OCI-LY1 (cell line): ENCODE measurements at regions not wholly inside any gene's neighbourhood (a gene's known extent, or its start where the extent isn't known, plus 50 kb on each side); places are given as distances from the start of the nearest gene placed in this dataset.

Experiments
- H2AFZ ChIP-seq: fragments of 200-600 bp; sonication (generic), shearing (Covaris generic); 2 replicates; pipeline ENCODE4 v1.6.0; 2014; ENCODE audit warnings: antibody characterized with exemption, mild to moderate bottlenecking, low read length
- H3F3A ChIP-seq: fragments of 200-600 bp; sonication (generic), shearing (Covaris generic); 2 replicates; pipeline ENCODE4 v1.6.0; 2014; ENCODE audit warnings: mild to moderate bottlenecking, antibody characterized with exemption, low read length, moderate library complexity; ENCODE audit not compliant: insufficient read depth
- H3K27ac ChIP-seq: fragments of 200-600 bp; sonication (generic); 2 replicates; pipeline ENCODE4 v1.5.1; 2014; ENCODE audit warnings: low read length, mixed run types, mild to moderate bottlenecking, low read depth; ENCODE audit not compliant: poor library complexity, severe bottlenecking
- H3K27me3 ChIP-seq: fragments of 200-600 bp; sonication (generic); 2 replicates; pipeline ENCODE4 v1.6.0; 2014; ENCODE audit warnings: antibody characterized with exemption, mild to moderate bottlenecking, low read length, moderate library complexity; ENCODE audit not compliant: insufficient read depth
- H3K36me3 ChIP-seq: fragments of 200-600 bp; sonication (generic); 2 replicates; pipeline ENCODE4 v1.6.1; 2014; ENCODE audit warnings: mild to moderate bottlenecking, antibody characterized with exemption, low read length, moderate library complexity, mixed read lengths; ENCODE audit not compliant: insufficient read depth
- H3K4me1 ChIP-seq: fragments of 200-600 bp; sonication (generic); 2 replicates; pipeline ENCODE4 v1.5.1; 2014; ENCODE audit warnings: mild to moderate bottlenecking, low read length, moderate library complexity; ENCODE audit not compliant: insufficient read depth, severe bottlenecking
- H3K4me2 ChIP-seq: fragments of 200-600 bp; sonication (generic), shearing (Covaris generic); 2 replicates; pipeline ENCODE4 v1.6.1; 2014; ENCODE audit warnings: low read length
- H3K4me3 ChIP-seq: fragments of 200-600 bp; sonication (generic); 2 replicates; pipeline ENCODE4 v1.5.1; 2014; ENCODE audit warnings: low read length, low read depth, mild to moderate bottlenecking, mixed read lengths; ENCODE audit not compliant: poor library complexity, severe bottlenecking
- H3K79me2 ChIP-seq: fragments of 200-600 bp; shearing (Covaris generic); 2 replicates; pipeline ENCODE4 v1.6.1; 2016; ENCODE audit warnings: mixed run types, low read length, mixed read lengths; ENCODE audit not compliant: insufficient read depth
- H3K9ac ChIP-seq: fragments of 200-600 bp; sonication (generic), shearing (Covaris generic); 2 replicates; pipeline ENCODE4 v1.6.1; 2014; ENCODE audit warnings: mild to moderate bottlenecking, low read length, mixed read lengths
- H3K9me2 ChIP-seq: fragments of 200-600 bp; sonication (generic), shearing (Covaris generic); 2 replicates; pipeline ENCODE4 v1.6.1; 2014; ENCODE audit warnings: low read depth, mild to moderate bottlenecking, low read length, mixed read lengths
- H3K9me3 ChIP-seq: fragments of 200-600 bp; shearing (Covaris generic); 2 replicates; pipeline ENCODE4 v1.6.1; 2014; ENCODE audit warnings: low read length, mixed read lengths
- H4K20me1 ChIP-seq: fragments of 200-600 bp; sonication (generic), shearing (Covaris generic); 2 replicates; pipeline ENCODE4 v1.6.0; 2016; ENCODE audit warnings: mild to moderate bottlenecking, low read length; ENCODE audit not compliant: insufficient read depth
- EZH2 ChIP-seq: fragments of 200-600 bp; sonication (generic), shearing (Covaris generic); IDR thresholded peaks from 2 replicates; pipeline ENCODE4 v1.8.0; 2017; ENCODE audit warnings: borderline replicate concordance, mixed run types, mild to moderate bottlenecking, antibody characterized with exemption, low read length, moderate library complexity, mixed read lengths
- TF ChIP-seq, protein P1 (sequence below): fragments of 200-600 bp; sonication (generic), shearing (Covaris generic); IDR thresholded peaks from 2 replicates; pipeline ENCODE4 v1.5.1; 2017; ENCODE audit warnings: mild to moderate bottlenecking, antibody characterized with exemption, low read length, moderate library complexity, mixed read lengths

DNA sequence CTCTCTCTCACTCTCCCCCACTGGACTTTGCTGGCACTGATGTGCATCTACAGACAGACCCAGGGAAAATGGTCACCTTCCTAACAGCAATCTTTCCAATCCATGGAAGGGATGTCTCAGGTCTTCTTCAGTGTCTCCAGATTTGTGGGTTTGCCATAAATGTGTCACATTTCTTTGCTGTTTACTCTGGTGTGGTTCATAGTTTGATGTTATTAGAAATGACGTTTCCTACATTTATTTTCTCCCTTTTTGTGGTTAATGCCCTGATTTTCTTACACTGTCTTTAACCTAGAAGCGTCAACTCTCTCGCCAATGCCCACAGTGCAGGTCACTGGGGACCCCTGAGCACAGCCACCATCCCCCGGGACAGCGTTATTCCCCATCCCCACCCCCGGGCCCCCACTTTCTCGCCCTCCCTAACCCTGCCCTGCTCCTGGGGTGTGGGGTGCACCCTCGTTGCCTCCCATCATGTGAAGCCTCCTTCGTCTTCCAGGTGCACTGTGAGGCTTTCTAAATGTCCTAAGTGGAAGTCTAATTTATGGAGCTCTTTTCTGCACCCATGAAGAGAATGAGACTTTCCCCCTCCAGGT is 86.5 kb downstream of the YTHDF1 start:
- no peaks in the 10 kb centered on the region for H3K79me2 ChIP-seq
- no peak overlapping the region for H2AFZ ChIP-seq

DNA sequence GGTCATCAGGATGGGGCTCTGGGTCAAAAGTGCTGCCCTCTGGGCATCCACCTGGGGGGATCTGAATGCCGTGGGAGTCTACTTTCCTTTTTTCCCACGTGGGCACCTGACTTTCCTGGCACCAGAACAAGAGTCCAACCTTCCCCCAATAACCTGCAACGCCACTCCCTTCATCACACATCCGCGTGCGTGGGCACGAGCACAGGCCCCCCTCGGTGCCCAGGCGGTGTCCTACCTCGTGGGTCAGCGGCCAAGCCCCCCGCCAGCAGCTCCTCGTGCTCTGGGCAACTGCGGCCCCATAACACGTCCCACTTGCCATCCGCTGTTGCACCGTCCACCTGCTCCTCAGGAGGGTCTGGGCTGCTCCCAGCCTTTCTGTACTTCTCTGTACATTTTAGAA is 87.0 kb downstream of the YTHDF1 start:
- Histone ChIP-seq H3K27ac (no peak overlapping the region), H4K20me1 (no peaks in the 10 kb centered on the region)
- TF ChIP-seq, protein P1, sequence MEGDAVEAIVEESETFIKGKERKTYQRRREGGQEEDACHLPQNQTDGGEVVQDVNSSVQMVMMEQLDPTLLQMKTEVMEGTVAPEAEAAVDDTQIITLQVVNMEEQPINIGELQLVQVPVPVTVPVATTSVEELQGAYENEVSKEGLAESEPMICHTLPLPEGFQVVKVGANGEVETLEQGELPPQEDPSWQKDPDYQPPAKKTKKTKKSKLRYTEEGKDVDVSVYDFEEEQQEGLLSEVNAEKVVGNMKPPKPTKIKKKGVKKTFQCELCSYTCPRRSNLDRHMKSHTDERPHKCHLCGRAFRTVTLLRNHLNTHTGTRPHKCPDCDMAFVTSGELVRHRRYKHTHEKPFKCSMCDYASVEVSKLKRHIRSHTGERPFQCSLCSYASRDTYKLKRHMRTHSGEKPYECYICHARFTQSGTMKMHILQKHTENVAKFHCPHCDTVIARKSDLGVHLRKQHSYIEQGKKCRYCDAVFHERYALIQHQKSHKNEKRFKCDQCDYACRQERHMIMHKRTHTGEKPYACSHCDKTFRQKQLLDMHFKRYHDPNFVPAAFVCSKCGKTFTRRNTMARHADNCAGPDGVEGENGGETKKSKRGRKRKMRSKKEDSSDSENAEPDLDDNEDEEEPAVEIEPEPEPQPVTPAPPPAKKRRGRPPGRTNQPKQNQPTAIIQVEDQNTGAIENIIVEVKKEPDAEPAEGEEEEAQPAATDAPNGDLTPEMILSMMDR: no peak
- no peak for TF ChIP-seq EZH2

More for the DNA sequence above, 86.5 kb downstream of the YTHDF1 start:
- H3K4me3 ChIP-seq: no peak overlapping the region
- H3K9me3 ChIP-seq: no peaks in the 10 kb centered on the region
- no peaks in the 10 kb centered on the region for H3K9me2 ChIP-seq
- no peak overlapping the region for H3K27ac ChIP-seq
- no peaks in the 10 kb centered on the region for H3K36me3 ChIP-seq
- H3K4me1 ChIP-seq: no peaks in the 10 kb centered on the region
- no peak for TF ChIP-seq EZH2
- TF ChIP-seq, protein P1: no peak
- no peak overlapping the region for H3K4me2 ChIP-seq
- no peaks in the 10 kb centered on the region for H4K20me1 ChIP-seq
- H3K9ac ChIP-seq: no peak overlapping the region
- H3K27me3 ChIP-seq: peaks cover 3% of the 10 kb centered on the region; the same call in 1 of the 2 replicates
- no peaks in the 10 kb centered on the region for H3F3A ChIP-seq

DNA sequence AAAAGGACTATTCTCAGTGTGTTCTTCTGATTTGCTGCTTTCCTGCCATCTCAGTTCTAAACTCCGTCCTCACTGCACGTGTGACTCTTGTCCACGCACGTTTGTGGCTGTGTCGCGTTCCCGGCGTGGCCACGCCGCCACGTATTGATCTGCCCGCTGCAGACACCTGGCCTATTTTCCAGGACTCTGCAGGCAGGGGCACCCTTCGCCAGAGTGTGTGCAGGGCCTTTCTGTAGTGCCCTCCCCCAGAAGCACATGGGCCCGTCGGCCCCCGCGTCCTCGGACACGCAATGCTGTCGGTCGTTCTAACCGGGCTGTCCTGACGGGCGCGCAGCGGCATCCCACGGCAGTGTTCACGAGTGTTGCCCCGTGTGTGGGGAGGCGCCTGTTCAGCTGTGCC is 87.6 kb downstream of the YTHDF1 start:
- Histone ChIP-seq H3K79me2 (no peaks in the 10 kb centered on the region), H2AFZ (no peak overlapping the region), H3K9me2 (no peaks in the 10 kb centered on the region), H3K27ac (no peak overlapping the region), H3K4me2 (no peak overlapping the region), H3K9ac (no peak overlapping the region), H3K4me3 (no peak overlapping the region), H3K4me1 (no peaks in the 10 kb centered on the region), H3K27me3 (peaks cover 3% of the 10 kb centered on the region; the same call in 1 of the 2 replicates), H3F3A (no peaks in the 10 kb centered on the region), H3K36me3 (no peaks in the 10 kb centered on the region), H3K9me3 (no peaks in the 10 kb centered on the region), H4K20me1 (no peaks in the 10 kb centered on the region)
- TF ChIP-seq EZH2: no peak
- TF ChIP-seq, protein P1: no peak

More for the DNA sequence above, 87.0 kb downstream of the YTHDF1 start:
- Histone ChIP-seq H2AFZ (no peak overlapping the region), H3K27me3 (peaks cover 3% of the 10 kb centered on the region; the same call in 1 of the 2 replicates), H3K4me2 (no peak overlapping the region), H3F3A (no peaks in the 10 kb centered on the region), H3K79me2 (no peaks in the 10 kb centered on the region), H3K9ac (no peak overlapping the region), H3K9me2 (no peaks in the 10 kb centered on the region), H3K9me3 (no peaks in the 10 kb centered on the region), H3K36me3 (no peaks in the 10 kb centered on the region), H3K4me1 (no peaks in the 10 kb centered on the region), H3K4me3 (no peak overlapping the region)
